RWPE2 (cell line): ENCODE measurements at regions not wholly inside any gene's neighbourhood (a gene's known extent, or its start where the extent isn't known, plus 50 kb on each side); places are given as distances from the start of the nearest gene placed in this dataset.
A peak's percentile ranks its signal among the peaks of the same experiment; 100 is the strongest.

ENCODE experiments used
- ATAC-seq: fragments of 200-7000 bp; cut with Tn5 transposase; 3 replicates; pipeline ENCODE4 v1.9.1; 2021; ENCODE audit warnings: low read depth
- DNase-seq: peaks from one replicate; pipeline ENCODE4 v3.0.0-alpha.2; 2020; ENCODE audit warnings: low spot score
- H3K27ac ChIP-seq: fragments of 450-650 bp; 2 replicates; pipeline ENCODE4 v1.5.1; 2017; ENCODE audit warnings: mild to moderate bottlenecking; ENCODE audit not compliant: poor library complexity, severe bottlenecking
- H3K27me3 ChIP-seq: fragments of 250-450 bp; sonication (Bioruptor Pico); 2 replicates; pipeline ENCODE4 v1.5.1; 2021; ENCODE audit warnings: mild to moderate bottlenecking, moderate library complexity; ENCODE audit not compliant: insufficient read depth, poor library complexity, severe bottlenecking
- H3K36me3 ChIP-seq: fragments of 250-450 bp; sonication (Bioruptor Pico); 2 replicates; pipeline ENCODE4 v1.5.1; 2020; ENCODE audit warnings: low read depth, mild to moderate bottlenecking, moderate library complexity
- H3K4me1 ChIP-seq: fragments of 250-450 bp; sonication (Bioruptor Pico); 2 replicates; pipeline ENCODE4 v1.5.1; 2021; ENCODE audit warnings: mild to moderate bottlenecking, moderate library complexity; ENCODE audit not compliant: insufficient read depth, poor library complexity, severe bottlenecking
- H3K4me3 ChIP-seq: fragments of 250-450 bp; sonication (Bioruptor Pico); 2 replicates; pipeline ENCODE4 v1.5.1; 2021; ENCODE audit warnings: mild to moderate bottlenecking, moderate library complexity; ENCODE audit not compliant: severe bottlenecking
- H3K9me3 ChIP-seq: fragments of 250-450 bp; sonication (Bioruptor Pico); 2 replicates; pipeline ENCODE4 v1.5.1; 2021; ENCODE audit warnings: mild to moderate bottlenecking, moderate library complexity; ENCODE audit not compliant: severe bottlenecking
- CTCF ChIP-seq: fragments of 450-650 bp; IDR thresholded peaks from one replicate; pipeline ENCODE4 v1.5.1; 2017; ENCODE audit warnings: mild to moderate bottlenecking, moderate library complexity; ENCODE audit not compliant: poor library complexity, severe bottlenecking

- Histone ChIP-seq H3K36me3 (no peaks in the 10 kb centered on the region), H3K27me3 (no peaks in the 10 kb centered on the region), H3K4me1 (peaks cover 22% of the 10 kb centered on the region), H3K9me3 (no peaks in the 10 kb centered on the region), H3K27ac (no peak overlapping the region), H3K4me3 (no peak overlapping the region)
- ATAC-seq (no peak), DNase-seq (no peak)
- no peak for TF ChIP-seq CTCF
Measured at GRCh38 chr13:44272692-44273091, 100.9 kb upstream of the SERP2 start.

GRCh38 chr13:44273216-44273615, 100.4 kb upstream of the SERP2 start:
- Histone ChIP-seq H3K27me3 (no peaks in the 10 kb centered on the region), H3K36me3 (no peaks in the 10 kb centered on the region), H3K27ac (no peak overlapping the region), H3K4me1 (peaks cover 17% of the 10 kb centered on the region), H3K4me3 (no peak overlapping the region), H3K9me3 (no peaks in the 10 kb centered on the region)
- ATAC-seq (no peak), DNase-seq (no peak)
- no peak for TF ChIP-seq CTCF

- Histone ChIP-seq H3K4me3 (no peak overlapping the region), H3K27ac (peak overlapping the region; percentile 37)
Measured at GRCh38 chr13:44273991-44274770, 99.4 kb upstream of the SERP2 start.

GRCh38 chr13:44274771-44275205, 98.8 kb upstream of the SERP2 start:
- no peak for TF ChIP-seq CTCF
- no peaks in the 10 kb centered on the region for H3K9me3 ChIP-seq
- H3K27ac ChIP-seq, result peak overlapping the region; percentile 37
- H3K27me3 ChIP-seq, result no peaks in the 10 kb centered on the region
- no peak for ATAC-seq
- peaks cover 11% of the 10 kb centered on the region for H3K4me1 ChIP-seq
- no peaks in the 10 kb centered on the region for H3K36me3 ChIP-seq
- DNase-seq, result no peak
- no peak overlapping the region for H3K4me3 ChIP-seq

More at GRCh38 chr13:44273991-44274770, 99.4 kb upstream of the SERP2 start:
- Histone ChIP-seq H3K27me3 (no peaks in the 10 kb centered on the region), H3K9me3 (no peaks in the 10 kb centered on the region), H3K36me3 (no peaks in the 10 kb centered on the region), H3K4me1 (peaks cover 11% of the 10 kb centered on the region)
- DNase-seq (no peak), ATAC-seq (peak; percentile 50; the same call in 2 of the 3 replicates)
- no peak for TF ChIP-seq CTCF

DNA sequence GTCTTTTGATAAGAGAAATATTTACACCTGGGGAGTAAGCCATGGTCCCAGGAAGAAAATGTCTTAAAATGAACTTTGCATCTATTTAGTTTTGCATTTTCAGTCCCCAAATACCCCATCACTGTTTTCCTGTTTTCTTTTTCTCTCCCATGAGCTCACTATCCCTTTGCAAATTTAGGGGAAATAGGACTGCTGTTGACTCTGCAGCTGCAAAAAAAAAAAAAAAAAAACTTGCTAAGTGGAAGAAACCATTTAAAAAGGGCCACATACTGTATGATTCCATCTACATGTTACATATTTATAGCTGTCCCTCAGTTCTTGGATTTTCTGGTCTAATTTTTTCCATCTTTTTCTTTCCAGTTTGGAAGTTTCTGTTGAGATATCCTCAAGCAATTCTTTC, 98.2 kb upstream of the SERP2 start:
- no peak overlapping the region for H3K4me3 ChIP-seq
- ATAC-seq (no peak), DNase-seq (no peak)
- H3K4me1 ChIP-seq, result peaks cover 10% of the 10 kb centered on the region
- no peaks in the 10 kb centered on the region for H3K27me3 ChIP-seq
- no peak overlapping the region for H3K27ac ChIP-seq
- no peaks in the 10 kb centered on the region for H3K9me3 ChIP-seq
- TF ChIP-seq CTCF, result no peak
- H3K36me3 ChIP-seq, result no peaks in the 10 kb centered on the region
